Stimulated activated CD4-positive, alpha-beta T cell treated with anti-CD3 and anti-CD28 coated beads, Interleukin-1b, Interleukin-23, amount 100 ng/mL, for 24 hours (primary cell): ENCODE measurements at regions not wholly inside any gene's neighbourhood (a gene's known extent, or its start where the extent isn't known, plus 50 kb on each side); places are given as distances from the start of the nearest gene placed in this dataset.
"Not testable (repeated sequence)": the region's sequence is repeated elsewhere in the genome, so short reads cannot be mapped to it uniquely, and the experiment has no call there.

Experiments used
- DNase-seq, 4 experiments: peaks; one replicate each; pipeline ENCODE4 v3.0.0-alpha.2; 2020; ENCODE audit warnings: low read depth in 4 of 4, low spot score in 1 of 4

DNA sequence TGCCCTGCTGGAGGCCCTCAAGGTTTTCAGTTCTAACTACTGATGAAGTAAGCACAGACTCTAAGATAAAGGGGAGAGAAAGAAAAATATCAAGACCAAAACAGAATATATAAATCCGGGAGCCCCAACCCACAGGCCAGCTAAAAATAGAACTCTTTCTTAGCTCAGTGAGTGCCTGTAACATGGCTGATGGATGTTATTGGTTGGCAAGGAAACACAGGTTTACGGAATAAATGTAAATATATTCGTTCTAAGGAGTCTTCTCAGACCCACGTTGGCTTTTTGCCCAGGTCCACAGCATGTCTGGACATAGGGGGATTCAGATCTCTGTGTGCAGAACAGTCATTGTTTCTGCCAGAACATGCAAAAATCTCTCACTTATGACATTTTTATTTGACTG lies 139.0 kb upstream of the SERPINE2 start:
- DNase-seq, result no peak

DNA sequence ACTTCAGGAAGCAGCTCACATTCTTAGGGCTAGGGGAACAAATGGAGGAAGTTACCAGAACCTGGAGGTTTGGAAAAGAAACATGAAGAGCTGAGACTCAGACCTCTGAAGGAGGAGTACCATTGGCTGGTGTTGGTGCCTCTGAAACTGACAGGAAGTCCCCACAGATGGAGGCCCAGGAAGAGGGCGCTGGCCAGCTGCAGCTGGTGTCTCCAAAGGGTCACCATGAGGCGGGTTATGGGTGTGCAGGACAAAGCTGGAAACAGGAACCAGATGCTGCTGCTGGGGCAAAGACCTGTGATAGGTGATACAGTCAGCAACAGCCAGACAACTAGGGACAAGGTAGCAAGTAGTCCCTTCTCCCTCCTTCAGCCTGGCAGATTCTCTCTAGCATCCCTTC lies 136.5 kb upstream of the SERPINE2 start:
- DNase-seq, result no peak

DNA sequence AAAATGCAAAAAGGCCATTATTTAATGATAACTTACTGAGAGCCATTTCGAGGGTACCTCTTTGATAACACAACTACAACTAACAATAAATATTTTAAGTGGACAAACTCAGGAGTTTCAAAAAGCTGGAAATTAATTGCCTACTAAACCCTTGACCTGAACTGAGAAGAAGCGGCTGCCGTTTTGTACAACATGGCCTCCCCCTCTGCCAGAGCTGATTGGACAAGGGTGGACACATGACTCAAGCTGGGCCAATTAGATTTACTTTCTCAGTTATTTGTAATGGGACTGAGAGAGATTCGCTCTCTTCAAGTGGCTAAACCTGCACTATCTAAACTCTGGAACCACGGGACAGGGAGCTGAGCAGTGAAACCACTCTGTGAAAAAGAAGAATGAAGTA lies 135.9 kb upstream of the SERPINE2 start:
- DNase-seq, result no peak

DNA sequence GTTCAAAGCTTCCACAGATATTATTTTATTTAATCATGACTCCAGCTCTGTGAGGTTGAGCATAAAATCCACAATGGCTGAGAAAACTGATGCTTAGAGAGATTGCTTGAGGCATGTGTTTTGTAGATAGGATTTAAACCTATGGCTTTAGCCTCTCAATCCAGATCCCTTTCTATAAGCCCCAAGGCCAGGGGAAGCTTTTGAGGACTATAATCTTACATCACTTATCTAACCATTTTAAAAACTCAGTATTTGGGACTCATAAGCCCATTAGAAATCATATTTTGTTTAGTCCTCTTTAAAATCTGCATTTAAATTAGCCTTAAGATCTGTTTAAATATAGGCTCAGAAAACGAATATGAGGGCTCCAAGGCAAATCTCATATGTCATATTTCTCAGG lies 135.4 kb upstream of the SERPINE2 start:
- no peak for DNase-seq

DNA sequence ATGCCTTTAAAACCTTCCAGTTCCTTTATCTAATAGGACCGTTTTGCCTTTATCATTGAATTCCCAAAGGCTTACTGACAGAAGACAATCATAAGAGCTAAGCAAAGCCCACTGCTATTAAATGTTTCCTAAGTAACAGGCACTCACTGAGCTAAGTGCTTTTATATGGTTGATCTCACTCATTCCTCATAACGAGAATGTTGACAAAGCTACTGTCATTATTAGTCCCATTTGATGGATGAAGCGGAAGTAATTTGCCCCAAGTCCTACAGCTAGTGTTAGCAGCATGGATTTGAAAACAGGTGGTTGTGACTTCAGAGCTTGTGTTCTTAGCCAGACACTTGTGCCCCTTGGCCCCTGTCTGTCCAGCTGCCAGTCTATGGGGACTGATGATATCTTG lies 134.8 kb upstream of the SERPINE2 start:
- no peak for DNase-seq

DNA sequence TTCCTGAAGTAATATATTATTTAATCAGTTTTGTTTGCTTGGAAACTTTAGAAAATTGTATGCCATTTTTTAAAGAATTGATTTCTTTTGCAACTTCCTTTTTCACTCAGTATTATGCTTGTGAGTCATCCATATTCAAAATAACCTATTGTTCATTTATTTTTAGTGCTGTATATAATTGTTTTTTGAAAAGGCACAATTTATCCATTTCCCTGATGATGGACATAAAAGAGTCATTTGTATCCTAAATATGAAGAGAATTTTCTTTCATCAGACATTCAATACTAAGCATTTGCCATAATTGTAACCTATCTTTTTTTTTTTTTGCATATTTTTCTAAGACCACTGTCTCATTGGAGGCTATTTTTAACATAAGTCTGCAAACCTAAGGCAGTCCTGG lies 134.1 kb upstream of the SERPINE2 start:
- no peak for DNase-seq

DNA sequence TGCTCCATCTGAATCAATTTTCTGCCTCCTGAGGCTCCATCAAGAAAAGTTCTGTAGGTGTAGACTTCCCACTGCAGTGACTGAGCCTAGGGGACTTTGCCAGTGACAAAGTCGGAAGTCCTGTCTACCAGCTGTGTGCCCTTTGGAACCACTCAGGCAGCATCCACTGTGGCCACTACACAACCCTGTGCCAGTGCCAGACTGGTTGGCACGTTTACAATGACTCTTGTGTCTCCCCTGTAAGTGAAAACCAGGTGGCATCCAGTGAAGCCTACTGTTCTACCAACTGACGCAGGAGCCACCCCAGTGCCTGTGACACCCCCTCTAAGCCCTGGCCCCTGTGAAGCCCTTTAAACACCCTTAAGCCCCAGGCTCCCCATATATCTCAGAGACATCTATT lies 132.1 kb upstream of the SERPINE2 start:
- DNase-seq, result no peak

DNA sequence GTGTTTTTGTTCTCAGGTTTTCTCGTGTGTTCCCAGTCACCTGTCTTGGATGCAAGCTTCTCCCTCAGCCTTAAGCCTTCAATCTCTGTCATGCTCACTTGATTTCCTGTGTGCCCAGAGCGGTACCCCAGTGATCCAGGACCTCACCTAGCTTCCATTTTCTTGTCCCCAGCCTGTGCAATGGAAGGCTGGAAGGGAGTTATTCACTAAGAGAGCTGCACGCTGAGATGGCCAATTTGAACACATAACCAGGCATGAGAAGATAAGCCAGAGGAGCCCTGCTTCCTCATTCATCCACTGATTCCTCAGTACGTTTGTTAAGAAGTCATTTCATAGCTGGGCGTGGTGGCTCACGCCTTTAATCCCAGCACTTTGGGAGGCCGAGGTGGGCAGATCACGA lies 130.8 kb upstream of the SERPINE2 start:
- no peak for DNase-seq

DNA sequence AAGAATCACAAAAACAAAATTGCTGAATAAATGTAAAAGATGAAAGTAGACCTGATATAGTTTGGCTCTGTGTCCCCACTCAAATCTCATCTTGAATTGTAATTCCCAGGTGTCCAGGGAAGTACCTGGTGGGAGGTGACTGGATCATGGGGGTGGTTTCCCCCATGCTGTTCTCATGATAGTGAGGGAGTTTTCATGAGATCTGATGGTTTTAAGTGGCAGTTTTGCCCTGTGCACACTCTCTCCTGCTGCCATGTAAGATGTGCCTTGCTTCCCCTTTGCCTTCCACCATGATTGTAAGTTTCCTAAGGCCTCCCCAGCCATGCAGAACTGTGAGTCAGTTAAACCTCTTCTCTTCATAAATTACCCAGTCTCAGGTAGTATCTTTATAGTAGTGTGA lies 128.7 kb upstream of the SERPINE2 start:
- DNase-seq, result not testable (repeated sequence)

DNA sequence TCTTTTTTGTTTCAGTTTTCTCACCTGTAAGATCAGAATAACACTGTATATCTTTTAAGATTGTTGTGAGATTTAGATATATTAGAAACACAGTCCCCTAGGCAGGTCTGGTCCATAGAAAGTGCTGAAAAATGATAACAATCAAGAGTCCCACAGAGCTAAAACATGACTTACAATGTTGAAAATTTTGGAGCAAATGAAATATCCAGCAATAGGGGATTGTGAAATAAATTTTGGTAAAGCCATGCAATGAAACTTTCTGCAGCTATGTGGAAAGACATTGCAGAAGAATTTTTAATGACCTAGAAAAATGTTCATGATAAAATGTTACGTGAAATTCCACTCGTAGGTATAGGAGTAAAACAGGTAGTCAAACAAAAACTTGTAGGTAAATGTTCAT lies 127.6 kb upstream of the SERPINE2 start:
- DNase-seq, result no peak

DNA sequence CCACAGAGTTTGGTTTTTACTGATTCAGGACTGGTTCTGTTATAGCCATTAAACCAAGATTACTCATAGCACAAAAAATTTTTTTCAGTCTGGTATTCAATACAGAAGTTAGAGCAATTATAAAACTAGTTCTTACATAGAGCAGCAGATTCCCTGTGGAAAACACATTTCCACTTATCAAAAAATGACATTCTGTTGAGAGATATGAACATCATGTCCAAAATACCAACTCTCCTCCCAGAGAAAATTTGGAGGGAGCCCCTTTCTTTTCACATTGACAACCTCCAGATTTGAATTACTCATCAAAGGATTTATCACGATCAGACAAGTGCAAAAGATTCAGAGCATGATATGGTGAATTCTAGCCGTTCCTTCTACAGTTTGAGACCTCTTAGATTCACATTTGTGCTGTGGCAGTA lies 126.8 kb upstream of the SERPINE2 start:
- DNase-seq, result no peak

DNA sequence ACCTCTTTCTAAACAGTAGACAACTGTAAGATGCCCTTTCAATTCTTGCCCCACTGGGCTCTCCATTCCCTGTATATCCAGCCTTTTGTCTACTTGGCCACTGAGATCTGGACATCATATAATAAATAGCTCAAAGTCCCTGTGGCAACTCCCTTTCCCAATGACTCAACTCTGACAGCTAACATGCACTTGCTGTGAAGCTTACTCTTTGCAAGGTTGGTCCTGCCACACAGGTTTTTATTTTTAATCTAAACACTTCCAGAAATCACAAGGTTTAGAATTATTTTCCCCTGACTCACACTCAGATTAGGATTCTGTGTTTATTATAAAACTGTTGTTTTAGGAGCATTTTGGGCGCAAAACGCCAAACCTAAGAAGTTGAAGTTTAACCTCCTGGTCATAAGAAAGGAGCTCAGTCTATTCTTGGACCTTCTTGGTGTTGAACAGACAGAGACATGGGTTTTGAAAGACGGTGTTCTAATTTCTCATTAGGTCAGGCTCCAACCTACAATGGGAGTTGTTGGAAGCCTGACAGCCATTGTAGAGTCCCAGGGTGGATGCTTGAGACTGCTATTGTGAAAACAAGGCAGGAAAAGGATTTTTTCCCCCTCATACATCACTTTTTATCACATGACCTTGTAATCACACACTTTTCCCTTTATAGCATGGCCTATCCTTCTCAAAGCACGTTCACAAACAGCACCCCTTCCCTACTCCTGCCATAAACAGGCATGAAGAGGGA lies 124.7 kb upstream of the SERPINE2 start:
- no peak for DNase-seq

DNA sequence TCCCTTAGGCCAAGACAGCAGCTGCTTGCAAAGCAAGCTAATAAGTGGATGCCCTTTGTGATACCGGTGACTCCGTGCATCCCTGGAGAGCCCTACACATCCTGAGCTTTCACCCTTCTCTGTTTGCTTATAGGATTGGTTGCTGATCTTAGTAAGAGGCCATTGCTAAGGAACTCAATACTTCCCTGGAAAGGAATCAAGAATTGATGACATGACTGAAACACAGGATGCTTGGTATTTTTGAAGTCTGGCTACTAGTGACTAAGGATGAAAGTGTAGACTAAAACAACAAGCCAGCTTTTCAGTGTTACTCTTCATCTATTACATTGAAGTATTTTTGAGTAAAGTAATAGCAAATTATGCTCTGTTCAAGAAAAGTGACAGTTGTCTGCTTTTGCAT lies 123.0 kb upstream of the SERPINE2 start:
- no peak for DNase-seq

DNA sequence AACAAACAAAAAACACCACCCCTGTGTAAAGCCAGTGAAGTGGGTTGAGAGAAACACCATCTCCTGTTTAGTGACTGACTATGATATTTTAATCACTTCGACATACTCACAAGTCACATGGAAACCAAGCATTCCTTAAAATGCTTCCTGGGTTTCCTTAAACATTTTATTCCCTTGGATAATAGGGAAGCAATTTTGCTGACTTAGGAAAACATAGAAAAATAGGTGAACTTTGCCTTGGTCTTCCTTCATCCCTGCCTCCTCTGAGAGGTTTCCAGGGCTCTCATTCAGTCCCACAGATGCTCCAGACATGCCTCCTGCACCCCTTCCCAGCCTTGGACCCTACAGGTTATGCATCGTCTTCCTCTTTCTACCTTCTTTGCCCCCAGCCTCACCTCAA lies 122.6 kb upstream of the SERPINE2 start:
- no peak for DNase-seq

DNA sequence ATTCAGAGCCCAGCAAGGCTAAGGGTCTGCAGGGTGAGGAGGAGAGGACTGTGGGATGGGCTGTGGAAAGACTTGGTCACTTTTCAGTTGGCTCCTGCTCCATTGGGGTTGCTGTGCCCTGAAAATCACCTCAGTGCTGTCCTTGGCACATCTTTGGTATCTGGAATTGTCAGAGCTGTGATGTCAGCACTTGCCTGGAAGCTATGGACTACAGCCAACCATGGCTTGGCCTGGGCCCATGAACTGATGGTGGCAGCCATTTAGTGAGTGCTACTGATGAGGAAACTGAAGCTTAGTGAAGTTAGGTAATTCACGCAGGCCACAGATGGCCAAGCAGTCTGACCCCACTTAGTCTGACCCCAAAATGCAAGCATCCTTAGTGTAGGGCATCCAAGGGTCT lies 121.8 kb upstream of the SERPINE2 start:
- DNase-seq, result no peak

DNA sequence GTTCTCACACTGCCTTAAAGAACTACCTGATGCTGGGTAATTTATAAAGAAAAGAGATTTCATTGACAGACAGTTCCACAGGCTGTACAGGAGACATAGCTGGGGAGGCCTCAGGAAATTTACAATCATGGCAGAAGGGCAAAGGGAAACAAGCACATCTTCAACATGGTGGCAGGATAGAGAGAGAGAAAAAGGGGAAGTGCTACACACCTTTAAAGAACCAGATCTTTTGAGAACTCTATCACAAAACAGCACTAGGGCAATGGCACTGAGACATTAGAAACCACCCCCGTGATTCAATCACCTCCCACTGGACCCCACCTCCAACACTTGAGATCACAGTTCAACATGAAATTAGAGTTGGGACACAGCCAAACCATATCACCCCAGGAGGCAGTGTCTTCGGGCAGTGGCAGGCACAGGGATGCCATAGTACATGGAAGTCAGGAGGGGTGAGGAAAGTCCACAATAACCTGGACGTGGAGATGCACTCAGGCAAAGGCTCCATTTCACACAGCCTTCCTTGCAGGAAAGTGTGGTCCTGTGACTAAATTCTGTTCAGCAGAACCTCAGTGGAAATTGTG lies 120.4 kb upstream of the SERPINE2 start:
- DNase-seq, result no peak

DNA sequence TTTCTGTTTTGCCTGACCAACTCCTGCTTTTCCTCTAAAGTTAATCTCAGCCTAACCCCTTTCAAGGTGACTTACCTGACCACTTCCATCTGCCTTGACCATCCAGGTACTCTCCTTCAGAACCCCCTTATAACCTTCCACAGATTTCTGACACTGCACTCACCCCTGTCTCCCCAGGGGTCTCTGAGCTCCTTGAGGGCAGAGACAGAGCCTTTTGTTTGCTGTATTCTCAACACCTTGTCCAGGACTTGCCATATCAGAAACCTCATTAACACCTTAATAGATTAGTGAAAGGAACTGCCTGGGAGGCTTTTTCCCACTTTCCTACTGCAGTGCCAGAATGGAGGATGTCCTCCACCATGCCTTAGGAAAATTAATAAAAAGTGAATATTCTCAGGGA lies 119.7 kb upstream of the SERPINE2 start:
- no peak for DNase-seq

DNA sequence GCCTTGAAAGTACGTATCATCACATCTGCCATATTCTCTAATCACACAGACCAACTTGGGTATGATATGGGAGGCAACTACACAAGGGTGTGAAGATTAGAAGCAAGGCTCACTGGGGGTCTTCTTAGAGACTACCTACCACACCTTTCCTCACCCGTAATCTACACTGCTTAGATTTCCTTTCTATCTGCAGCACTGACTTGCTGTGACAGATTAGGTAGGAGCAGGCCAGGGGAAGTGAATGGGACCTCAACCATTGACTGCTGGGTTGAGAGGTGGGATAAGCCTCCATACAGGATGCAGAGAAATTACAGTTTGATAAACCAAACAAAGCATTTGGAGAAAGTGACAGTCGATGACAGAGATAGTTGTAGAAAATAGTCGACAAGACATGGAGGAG lies 119.0 kb upstream of the SERPINE2 start:
- no peak for DNase-seq

DNA sequence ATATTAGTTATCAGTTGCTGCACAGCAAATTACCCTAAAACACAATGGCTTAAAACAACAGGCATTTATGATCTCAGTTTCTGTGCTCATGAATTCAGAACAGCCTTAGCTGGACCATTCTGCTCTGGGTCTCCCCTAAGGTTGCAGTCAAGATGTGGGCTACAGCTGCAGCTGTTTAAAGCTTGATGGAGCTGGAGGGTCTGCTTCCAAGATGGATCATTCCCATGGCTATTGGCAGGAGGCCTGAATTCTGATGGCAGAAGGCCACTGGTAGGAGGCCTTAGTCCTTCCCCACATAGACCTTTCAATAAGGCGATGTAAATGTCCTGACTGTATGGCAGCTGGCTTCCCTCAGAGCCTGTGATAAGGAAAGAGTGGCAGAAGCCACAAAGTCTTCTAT lies 118.6 kb upstream of the SERPINE2 start:
- DNase-seq, result no peak

DNA sequence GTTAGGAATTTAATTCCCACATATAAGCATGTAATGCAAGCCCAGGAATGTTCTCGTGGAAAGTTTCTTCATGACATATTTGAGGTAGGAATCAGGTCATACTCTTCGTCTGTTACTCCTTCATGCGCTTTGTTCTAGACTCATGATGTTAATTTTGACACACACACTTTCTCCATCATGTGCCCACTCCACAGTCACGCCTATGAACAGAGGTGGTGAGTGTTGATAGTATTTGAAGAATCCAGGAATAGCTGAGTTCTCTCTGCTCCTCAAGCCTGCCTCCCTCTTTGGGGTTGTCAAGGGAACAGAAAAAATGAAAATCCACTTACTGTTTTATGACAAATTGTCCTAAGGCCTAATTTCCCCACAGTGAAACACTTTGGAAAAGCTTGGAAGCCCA lies 117.3 kb upstream of the SERPINE2 start:
- DNase-seq, result no peak

DNA sequence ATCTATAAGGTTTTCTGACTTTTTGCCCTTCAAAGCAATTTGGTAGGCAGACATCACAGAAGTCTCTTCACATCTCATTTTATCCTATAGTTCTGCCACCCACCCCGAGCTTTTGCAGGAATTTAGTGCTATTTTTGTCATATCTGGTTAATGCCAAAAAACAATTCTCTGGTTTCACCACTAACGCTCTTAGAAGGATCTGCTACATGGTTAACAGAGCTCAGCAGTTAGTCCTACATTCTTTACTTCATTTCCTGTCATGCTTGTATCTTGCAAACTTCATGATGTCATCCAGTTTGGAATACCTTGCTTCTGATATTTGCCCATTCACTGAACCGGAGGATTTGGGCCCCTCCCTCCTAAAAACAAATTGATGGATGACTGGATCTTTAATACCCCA lies 116.8 kb upstream of the SERPINE2 start:
- no peak for DNase-seq

DNA sequence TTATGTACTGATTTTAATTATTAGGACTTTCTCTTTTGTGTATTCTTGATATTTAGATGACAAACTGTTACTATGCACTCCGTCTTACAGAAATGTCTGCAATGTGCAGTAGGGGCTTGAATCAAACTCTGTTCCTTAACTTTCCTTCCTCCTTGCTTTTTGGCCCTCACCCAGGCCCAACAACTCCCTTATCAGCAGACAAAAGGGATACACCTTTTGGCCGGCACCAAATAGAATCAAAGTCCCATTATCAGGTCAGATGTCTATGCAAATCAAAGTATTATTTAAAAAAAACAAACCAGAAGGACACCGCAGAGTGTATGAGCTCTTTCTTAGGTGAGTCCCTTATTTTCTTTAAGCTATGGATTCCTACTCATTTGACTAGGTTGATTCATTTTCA lies 116.3 kb upstream of the SERPINE2 start:
- no peak for DNase-seq

DNA sequence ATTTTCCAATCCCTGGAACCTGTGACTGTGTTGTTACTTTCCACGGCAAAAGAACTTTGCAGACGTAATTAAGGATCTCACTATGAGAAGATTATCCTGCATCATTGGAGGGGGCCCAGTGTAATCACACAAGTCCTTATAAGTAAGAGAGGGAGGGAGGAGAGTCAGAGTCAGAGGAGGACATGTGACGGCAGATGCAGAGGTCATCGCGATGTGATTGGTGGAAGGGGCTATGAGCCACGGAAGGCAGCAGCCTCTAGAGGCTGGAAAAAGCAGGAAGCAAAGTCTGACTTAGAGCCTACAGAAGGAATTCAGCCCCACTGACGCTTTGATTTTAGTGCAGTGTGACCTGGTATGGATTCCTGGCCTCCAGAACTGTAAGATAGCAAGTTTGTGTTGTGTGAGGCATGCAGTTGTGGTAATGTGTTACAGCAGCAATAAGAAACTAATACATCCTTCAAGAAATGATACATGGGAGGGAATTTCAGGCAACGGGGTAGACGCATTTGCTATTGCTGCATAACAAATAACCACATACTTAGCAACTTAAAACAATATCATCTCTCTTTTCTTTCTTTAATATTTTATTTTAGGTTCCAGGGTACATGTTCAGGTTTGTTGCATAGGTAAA lies 112.7 kb upstream of the SERPINE2 start:
- DNase-seq, result no peak
